Heart right ventricle (tissue), 16 donors: ENCODE measurements at regions not wholly inside any gene's neighbourhood (a gene's known extent, or its start where the extent isn't known, plus 50 kb on each side); places are given as distances from the start of the nearest gene placed in this dataset.

Experiments
- ATAC-seq, 8 donors: fragments of 200-7000 bp; cut with Tn5 transposase; one replicate each; pipeline ENCODE4 v1.9.1; 2020; ENCODE audit warnings: mild to moderate bottlenecking in 8 of 8, moderate library complexity in 8 of 8, moderate number of reproducible peaks in 1 of 8
- DNase-seq, 2 donors: peaks; one replicate each; pipeline ENCODE4 v3.0.0-alpha.2; 2020
- H3K27ac ChIP-seq, 10 donors: fragments of 200-600 bp; sonication (generic) in 2 of 10; one replicate each; pipeline versions ENCODE4 v1.5.0 to v1.8.0; 2020 to 2022; ENCODE audit warnings: mild to moderate bottlenecking in 3 of 10
- H3K27me3 ChIP-seq, 7 donors: fragments of 200-600 bp; one replicate each; pipeline ENCODE4 v1.8.0; 2021 to 2022; ENCODE audit warnings: mild to moderate bottlenecking in 2 of 7
- H3K36me3 ChIP-seq, 9 donors: fragments of 200-600 bp; sonication (generic) in 1 of 9; one replicate each; pipeline versions ENCODE4 v1.5.0 to v1.8.0; 2020 to 2022; ENCODE audit warnings: mild to moderate bottlenecking in 2 of 9
- H3K4me1 ChIP-seq, 9 donors: fragments of 200-600 bp; sonication (generic) in 1 of 9; one replicate each; pipeline versions ENCODE4 v1.5.0 to v1.8.0; 2020 to 2022; ENCODE audit warnings: mild to moderate bottlenecking in 4 of 9
- H3K4me3 ChIP-seq, 10 donors: fragments of 200-600 bp; sonication (generic) in 2 of 10; one replicate each; pipeline versions ENCODE4 v1.5.0 to v1.8.0; 2020 to 2022; ENCODE audit warnings: mild to moderate bottlenecking in 7 of 10, moderate library complexity in 2 of 10
- H3K9me3 ChIP-seq, 11 donors: fragments of 200-600 bp in 10 of 11; sonication (generic) in 2 of 11; one replicate each; pipeline versions ENCODE4 v1.5.0 to v1.8.0; 2013 to 2022; ENCODE audit warnings: mild to moderate bottlenecking in 2 of 11, control low read depth in 1 of 11, moderate library complexity in 1 of 11
- CTCF ChIP-seq, 9 donors: fragments of 200-600 bp; sonication (generic) in 2 of 9; IDR thresholded peaks; one replicate each; pipeline versions ENCODE4 v1.5.0 to v1.8.0; 2021 to 2022; ENCODE audit warnings: antibody characterized with exemption in 9 of 9, mild to moderate bottlenecking in 5 of 9, moderate library complexity in 1 of 9
- WGBS, 2 donors: extraction: QIAGEN DNeasy Blood & Tissue Kit; methylation state at CpG; one replicate each; pipeline ENCODE4 v1.1.7; 2013; ENCODE audit warnings: inconsistent platforms in 1 of 2; 5-methylcytosine and 5-hydroxymethylcytosine counted together
- intact Hi-C, 10 donors: fragments of 100-400 bp; cut with DNase I; formaldehyde crosslinking; loops; one replicate each; pipeline versions ENCODE4 v1.11.1 to v1.14.2; 2022
- donor health status: Arrhythmogenic right ventricular cardiomyopathy.
- donor health status: ischemic (EF 13 %, LVEDD 7.1; RV severe dilation, severe dysfunction).
- donor health status: healthy with polysubstance abuse.
- donor health status: DM: no; HTN: yes; CAD: no.
- donor health status: DM: no; HTN: no; CAD: no.
- donor health status: ischemic (EF 25% LVEDD 6.9; RV normal size, moderate dysfunction).
- donor health status: ischemic (EF 25% LVEDD 5.7; RV mildly dilated, moderate dysfunction).
- donor health status: healthy.
- donor health status: DM: yes; HTN: yes; CAD: no.
- donor health status: Ischemic cardiomyopathy.
- donor health status: ischemic (EF 35%, LVEDD 5.7; RV mildly dilated, moderate dysfunction).
- donor health status: nonischemic (EF 11% LVEDD 7.7; RV severe dilation, severe dysfunction).
- donor health status: DM: yes; HTN: yes; CAD: no.
- donor health status: PGD.
- donor health status: ischemic (EF 29% LVEDD 5.4; RV normal size, mild dysfunction).
- donor health status: nonischemic (EF 23%, LVEDD 6.1; RV moderate dilation, normal function).

GRCh38 chr2:16117021-16117700, 176.8 kb downstream of the MYCN start:
- Histone ChIP-seq H3K4me3 (no peak overlapping the region), H3K27ac (no peak overlapping the region), H3K9me3 (peaks cover 0 to 7% (median 0%) of the 10 kb centered on the region in 11 donors), H3K27me3 (peaks cover 0 to 2% (median 0%) of the 10 kb centered on the region in 7 donors), H3K36me3 (no peaks in the 10 kb centered on the region), H3K4me1 (no peaks in the 10 kb centered on the region)
- TF ChIP-seq CTCF (IDR thresholded peaks at IDR 0.05), result no peak
- intact Hi-C loops, result loop anchor here in 1 of 10 donors (2.0 to 5.0 kb wide), 2 partner anchors 60 to 825 kb away; no protein-coding TSS in a partner anchor
- DNase-seq, result no peak
- WGBS, 2 donors, result 88 to 92% methylated on average over 9 of the region's 9 CpGs
- no peak for ATAC-seq

- TF ChIP-seq CTCF (IDR thresholded peaks at IDR 0.05), result no peak
- DNase-seq (no peak), ATAC-seq (no peak)
- H3K27me3 ChIP-seq, result peaks cover 0 to 2% (median 0%) of the 10 kb centered on the region in 7 donors
- no peaks in the 10 kb centered on the region for H3K4me1 ChIP-seq
- intact Hi-C loops, result loop anchor here in 1 of 10 donors (2.0 to 5.0 kb wide), 2 partner anchors 59 to 826 kb away; no protein-coding TSS in a partner anchor
- no peak overlapping the region for H3K4me3 ChIP-seq
- H3K36me3 ChIP-seq, result no peaks in the 10 kb centered on the region
- WGBS, 2 donors, result 81 to 83% methylated on average over 7 of the region's 7 CpGs
- peaks cover 0 to under 1% (median 0%) of the 10 kb centered on the region in 11 donors for H3K9me3 ChIP-seq
- no peak overlapping the region for H3K27ac ChIP-seq
Observed at GRCh38 chr2:16115881-16116830, 175.8 kb downstream of the MYCN start.

- DNase-seq (no peak), ATAC-seq (no peak)
- Histone ChIP-seq H3K27ac (no peak overlapping the region), H3K27me3 (peaks cover 0 to 2% (median 0%) of the 10 kb centered on the region in 7 donors), H3K9me3 (no peaks in the 10 kb centered on the region), H3K36me3 (no peaks in the 10 kb centered on the region), H3K4me3 (no peak overlapping the region), H3K4me1 (no peaks in the 10 kb centered on the region)
- intact Hi-C loops, result loop anchor here in 1 of 10 donors (5.0 kb wide), 1 partner anchor 827 kb away; no protein-coding TSS in a partner anchor
- WGBS, 2 donors, result 88 to 92% methylated on average over 4 of the region's 4 CpGs
- no peak for TF ChIP-seq CTCF (IDR thresholded peaks at IDR 0.05)
Observed at GRCh38 chr2:16115291-16115690, 174.9 kb downstream of the MYCN start.

GRCh38 chr2:16114836-16115235, 174.5 kb downstream of the MYCN start:
- Histone ChIP-seq H3K27me3 (peaks cover 0 to 4% (median 1%) of the 10 kb centered on the region in 7 donors), H3K27ac (no peak overlapping the region), H3K36me3 (no peaks in the 10 kb centered on the region), H3K9me3 (no peaks in the 10 kb centered on the region), H3K4me1 (no peaks in the 10 kb centered on the region), H3K4me3 (no peak overlapping the region)
- ATAC-seq (no peak), DNase-seq (no peak)
- no peak for TF ChIP-seq CTCF (IDR thresholded peaks at IDR 0.05)
- intact Hi-C loops, result loop anchor here in 1 of 10 donors (5.0 kb wide), 1 partner anchor 827 kb away; no protein-coding TSS in a partner anchor
- 88 to 89% methylated on average over 8 of the region's 8 CpGs for WGBS, 2 donors
